Muscle of leg (tissue), 3 donors: ENCODE measurements at regions not wholly inside any gene's neighbourhood (a gene's known extent, or its start where the extent isn't known, plus 50 kb on each side); places are given as distances from the start of the nearest gene placed in this dataset.

Experiments used
- DNase-seq: peaks from one replicate; pipeline ENCODE4 v3.0.0; 2013
- H3K27ac ChIP-seq: one replicate; pipeline ENCODE4 v1.5.1; 2013; ENCODE audit warnings: mild to moderate bottlenecking, low read length, control low read depth
- H3K27me3 ChIP-seq: one replicate; pipeline ENCODE4 v1.6.1; 2013; ENCODE audit warnings: low read length; ENCODE audit not compliant: control insufficient read depth, insufficient read depth
- H3K36me3 ChIP-seq: one replicate; pipeline ENCODE4 v1.6.1; 2013; ENCODE audit warnings: low read length; ENCODE audit not compliant: control insufficient read depth, insufficient read depth
- H3K4me1 ChIP-seq: one replicate; pipeline ENCODE4 v1.6.1; 2013; ENCODE audit warnings: low read length; ENCODE audit not compliant: control insufficient read depth, insufficient read depth
- H3K4me3 ChIP-seq: one replicate; pipeline ENCODE4 v1.5.1; 2013; ENCODE audit warnings: low read length, control low read depth
- H3K9me3 ChIP-seq: replicated peaks from 2 replicates; pipeline ENCODE4 v1.6.1; 2013; ENCODE audit warnings: low read depth, low read length; ENCODE audit not compliant: control insufficient read depth
- WGBS: methylation state at CpG from one replicate; pipeline ENCODE4 v1.1.5; 2013; ENCODE audit warnings: missing lambda C conversion rate; ENCODE audit not compliant: insufficient coverage; 5-methylcytosine and 5-hydroxymethylcytosine counted together

- no peak for DNase-seq
- no CpG with 5 or more reads among the region's 5 CpGs for WGBS
- H3K4me1 ChIP-seq: no peaks in the 10 kb centered on the region
- H3K36me3 ChIP-seq: no peaks in the 10 kb centered on the region
- no peak overlapping the region for H3K27ac ChIP-seq
- H3K9me3 ChIP-seq: no peaks in the 10 kb centered on the region
- H3K27me3 ChIP-seq: peaks cover 11% of the 10 kb centered on the region
- no peak overlapping the region for H3K4me3 ChIP-seq
Measured at GRCh38 chr17:34167354-34167753, 87.7 kb upstream of the CCL2 start.

GRCh38 chr17:34168989-34169388 is 86.1 kb upstream of the CCL2 start:
- H3K9me3 ChIP-seq: no peaks in the 10 kb centered on the region
- H3K4me1 ChIP-seq: no peaks in the 10 kb centered on the region
- no peaks in the 10 kb centered on the region for H3K36me3 ChIP-seq
- H3K27ac ChIP-seq: no peak overlapping the region
- H3K27me3 ChIP-seq: peaks cover 6% of the 10 kb centered on the region
- DNase-seq: no peak
- WGBS: no CpG with 5 or more reads among the region's 4 CpGs
- no peak overlapping the region for H3K4me3 ChIP-seq

GRCh38 chr17:34169496-34169895 is 85.6 kb upstream of the CCL2 start:
- Histone ChIP-seq H3K36me3 (no peaks in the 10 kb centered on the region), H3K4me3 (no peak overlapping the region), H3K27ac (no peak overlapping the region)

GRCh38 chr17:34171245-34171818 is 83.8 kb upstream of the CCL2 start:
- DNase-seq: peak; percentile 49
- Histone ChIP-seq H3K4me3 (no peak overlapping the region), H3K9me3 (no peaks in the 10 kb centered on the region), H3K27ac (no peak overlapping the region), H3K36me3 (no peaks in the 10 kb centered on the region), H3K27me3 (peaks cover 2% of the 10 kb centered on the region), H3K4me1 (no peaks in the 10 kb centered on the region)
- 76% methylated on average over 6 of the region's 9 CpGs for WGBS

More at GRCh38 chr17:34169496-34169895, 85.6 kb upstream of the CCL2 start:
- Histone ChIP-seq H3K27me3 (peaks cover 6% of the 10 kb centered on the region), H3K9me3 (no peaks in the 10 kb centered on the region), H3K4me1 (no peaks in the 10 kb centered on the region)
- no peak for DNase-seq

- DNase-seq: no peak
- no peak overlapping the region for H3K27ac ChIP-seq
- no peaks in the 10 kb centered on the region for H3K36me3 ChIP-seq
- H3K4me3 ChIP-seq: no peak overlapping the region
- no peaks in the 10 kb centered on the region for H3K9me3 ChIP-seq
- H3K27me3 ChIP-seq: peaks cover 2% of the 10 kb centered on the region
- no peaks in the 10 kb centered on the region for H3K4me1 ChIP-seq
Measured at GRCh38 chr17:34172390-34172918, 82.6 kb upstream of the CCL2 start.

- no peak overlapping the region for H3K4me3 ChIP-seq
- H3K27me3 ChIP-seq: peaks cover 2% of the 10 kb centered on the region
- H3K36me3 ChIP-seq: no peaks in the 10 kb centered on the region
- no peak overlapping the region for H3K27ac ChIP-seq
- no peak for DNase-seq
- WGBS: 19% methylated on average over 2 of the region's 4 CpGs
- peaks cover 3% of the 10 kb centered on the region for H3K4me1 ChIP-seq
- H3K9me3 ChIP-seq: no peaks in the 10 kb centered on the region
Measured at GRCh38 chr17:34173241-34173640, 81.8 kb upstream of the CCL2 start.

- H3K27me3 ChIP-seq: peaks cover 2% of the 10 kb centered on the region
- peaks cover 3% of the 10 kb centered on the region for H3K4me1 ChIP-seq
- H3K27ac ChIP-seq: no peak overlapping the region
- no peak overlapping the region for H3K4me3 ChIP-seq
- H3K36me3 ChIP-seq: no peaks in the 10 kb centered on the region
- no peaks in the 10 kb centered on the region for H3K9me3 ChIP-seq
- DNase-seq: no peak
- WGBS: no CpG with 5 or more reads among the region's 1 CpG
Measured at GRCh38 chr17:34174496-34174895, 80.6 kb upstream of the CCL2 start.

GRCh38 chr17:34176440-34176839 is 78.6 kb upstream of the CCL2 start:
- Histone ChIP-seq H3K27me3 (no peaks in the 10 kb centered on the region), H3K9me3 (no peaks in the 10 kb centered on the region), H3K27ac (no peak overlapping the region), H3K36me3 (no peaks in the 10 kb centered on the region), H3K4me3 (no peak overlapping the region), H3K4me1 (peaks cover 3% of the 10 kb centered on the region)
- DNase-seq: no peak
- WGBS: 86% methylated on average over 1 of the region's 2 CpGs

GRCh38 chr17:34177642-34178041 is 77.4 kb upstream of the CCL2 start:
- WGBS: no CpG with 5 or more reads among the region's 1 CpG
- peaks cover 3% of the 10 kb centered on the region for H3K4me1 ChIP-seq
- peak overlapping the region; percentile 20 for H3K27ac ChIP-seq

GRCh38 chr17:34178092-34178491 is 77.0 kb upstream of the CCL2 start:
- no peaks in the 10 kb centered on the region for H3K9me3 ChIP-seq
- H3K27me3 ChIP-seq: no peaks in the 10 kb centered on the region
- H3K36me3 ChIP-seq: no peaks in the 10 kb centered on the region
- 50% methylated on average over 1 of the region's 3 CpGs for WGBS
- H3K27ac ChIP-seq: peak overlapping the region; percentile 20
- H3K4me3 ChIP-seq: no peak overlapping the region
- peaks cover 3% of the 10 kb centered on the region for H3K4me1 ChIP-seq
- DNase-seq: no peak

More at GRCh38 chr17:34177642-34178041, 77.4 kb upstream of the CCL2 start:
- peak; percentile 32 for DNase-seq
- H3K4me3 ChIP-seq: no peak overlapping the region
- no peaks in the 10 kb centered on the region for H3K27me3 ChIP-seq
- no peaks in the 10 kb centered on the region for H3K9me3 ChIP-seq
- H3K36me3 ChIP-seq: no peaks in the 10 kb centered on the region
